ENCODE measurements at regions not wholly inside any gene's neighbourhood (a gene's known extent, or its start where the extent isn't known, plus 50 kb on each side); places are given as distances from the start of the nearest gene placed in this dataset.

GRCh38 chr12:70157099-70157498 lies 86.1 kb upstream of the CNOT2 start:
- TF ChIP-seq, protein P1, sequence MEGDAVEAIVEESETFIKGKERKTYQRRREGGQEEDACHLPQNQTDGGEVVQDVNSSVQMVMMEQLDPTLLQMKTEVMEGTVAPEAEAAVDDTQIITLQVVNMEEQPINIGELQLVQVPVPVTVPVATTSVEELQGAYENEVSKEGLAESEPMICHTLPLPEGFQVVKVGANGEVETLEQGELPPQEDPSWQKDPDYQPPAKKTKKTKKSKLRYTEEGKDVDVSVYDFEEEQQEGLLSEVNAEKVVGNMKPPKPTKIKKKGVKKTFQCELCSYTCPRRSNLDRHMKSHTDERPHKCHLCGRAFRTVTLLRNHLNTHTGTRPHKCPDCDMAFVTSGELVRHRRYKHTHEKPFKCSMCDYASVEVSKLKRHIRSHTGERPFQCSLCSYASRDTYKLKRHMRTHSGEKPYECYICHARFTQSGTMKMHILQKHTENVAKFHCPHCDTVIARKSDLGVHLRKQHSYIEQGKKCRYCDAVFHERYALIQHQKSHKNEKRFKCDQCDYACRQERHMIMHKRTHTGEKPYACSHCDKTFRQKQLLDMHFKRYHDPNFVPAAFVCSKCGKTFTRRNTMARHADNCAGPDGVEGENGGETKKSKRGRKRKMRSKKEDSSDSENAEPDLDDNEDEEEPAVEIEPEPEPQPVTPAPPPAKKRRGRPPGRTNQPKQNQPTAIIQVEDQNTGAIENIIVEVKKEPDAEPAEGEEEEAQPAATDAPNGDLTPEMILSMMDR (conservative IDR thresholded peaks at IDR 0.05): no peak
- TF ChIP-seq EZH2 (IDR thresholded peaks at IDR 0.05; ENCODE audit: low read depth): no peak

Measured in PC-9 (cell line).